HEK293 (cell line): ENCODE measurements at regions not wholly inside any gene's neighbourhood (a gene's known extent, or its start where the extent isn't known, plus 50 kb on each side); places are given as distances from the start of the nearest gene placed in this dataset.

Experiments used
- CTCF ChIA-PET: fragments of 350-600 bp; formaldehyde crosslinking; extraction: SDS; loops from one replicate; lab custom pipeline; 2021; ENCODE audit warnings: antibody characterized with exemption; lab: Yijun Ruan, JAX
- POLR2A ChIA-PET: fragments of 300-600 bp; formaldehyde crosslinking; extraction: SDS; loops from one replicate; lab custom pipeline; 2020; ENCODE audit warnings: antibody characterized with exemption, inconsistent platforms; lab: Yijun Ruan, JAX
- H3K27ac ChIP-seq: fragments of 200-500 bp; sonication (Bioruptor generic); 2 replicates; pipeline ENCODE4 v1.5.1; 2014; ENCODE audit warnings: low read depth, low read length, control low read depth, inconsistent platforms; ENCODE audit errors: extremely low read depth
- H3K36me3 ChIP-seq, 2 experiments: fragments of 200-500 bp in 1 of 2; sonication (Bioruptor generic) in 1 of 2; 1 replicate in 1 of 2; 2 replicates in 1 of 2; pipeline ENCODE4 v1.5.1; 2014 to 2017; ENCODE audit warnings: inconsistent platforms in 2 of 2, low read length in 2 of 2; ENCODE audit not compliant: control insufficient read depth in 2 of 2, insufficient read depth in 1 of 2
- H3K4me1 ChIP-seq: fragments of 200-500 bp; sonication (Bioruptor generic); 2 replicates; pipeline ENCODE4 v1.5.1; 2014; ENCODE audit warnings: mild to moderate bottlenecking, low read length, inconsistent platforms; ENCODE audit not compliant: control insufficient read depth, insufficient read depth
- H3K4me3 ChIP-seq: 2 replicates; pipeline ENCODE4 v1.5.1; 2011; ENCODE audit warnings: low read depth, mild to moderate bottlenecking, control low read depth, low read length, moderate library complexity
- H3K9me3 ChIP-seq: fragments of 200-500 bp; sonication (Bioruptor generic); 2 replicates; pipeline ENCODE4 v1.5.1; 2014; ENCODE audit warnings: low read depth, low read length, inconsistent platforms; ENCODE audit not compliant: control insufficient read depth, insufficient read depth
- HOXC10 ChIP-seq: sonication (generic); formaldehyde crosslinking; IDR thresholded peaks from 2 replicates; pipeline ENCODE4 v1.8.1; 2023; ENCODE audit warnings: mild to moderate bottlenecking, missing genetic modification reagents
- IKZF3 ChIP-seq: fragments of 450-650 bp; IDR thresholded peaks from 2 replicates; pipeline ENCODE4 v1.5.0; 2018; ENCODE audit warnings: missing biosample characterization, mild to moderate bottlenecking, missing genetic modification characterization, moderate library complexity
- KLF17 ChIP-seq: fragments of 450-650 bp; formaldehyde crosslinking; IDR thresholded peaks from 2 replicates; pipeline ENCODE4 v1.5.1; 2016; ENCODE audit warnings: missing biosample characterization, missing genetic modification characterization
- KLF8 ChIP-seq: fragments of 450-650 bp; formaldehyde crosslinking; IDR thresholded peaks from 2 replicates; pipeline ENCODE4 v1.5.1; 2016; ENCODE audit warnings: missing biosample characterization, missing genetic modification characterization
- KLF9 ChIP-seq: fragments of 450-650 bp; formaldehyde crosslinking; IDR thresholded peaks from 2 replicates; pipeline ENCODE4 v1.5.1; 2016; ENCODE audit warnings: missing biosample characterization, missing genetic modification characterization, low read depth
- MYNN ChIP-seq: fragments of 450-650 bp; formaldehyde crosslinking; IDR thresholded peaks from 2 replicates; pipeline ENCODE4 v1.5.1; 2016; ENCODE audit warnings: missing biosample characterization, missing genetic modification characterization, borderline replicate concordance
- TCF7L2 ChIP-seq: IDR thresholded peaks from 2 replicates; pipeline ENCODE4 v1.6.1; 2011; ENCODE audit warnings: low read depth, mild to moderate bottlenecking, inconsistent platforms, low read length, moderate library complexity, borderline replicate concordance
- ZBTB17 ChIP-seq: fragments of 450-650 bp; formaldehyde crosslinking; IDR thresholded peaks from 2 replicates; pipeline ENCODE4 v1.5.1; 2016; ENCODE audit warnings: missing biosample characterization, missing genetic modification characterization
- ZEB2 ChIP-seq: fragments of 450-650 bp; formaldehyde crosslinking; IDR thresholded peaks from 2 replicates; pipeline ENCODE4 v1.5.1; 2016; ENCODE audit warnings: missing biosample characterization, missing genetic modification characterization
- ZFP69B ChIP-seq: fragments of 450-650 bp; formaldehyde crosslinking; IDR thresholded peaks from 2 replicates; pipeline ENCODE4 v1.5.1; 2016; ENCODE audit warnings: missing biosample characterization, missing genetic modification characterization
- ZNF10 ChIP-seq: fragments of 450-650 bp; formaldehyde crosslinking; IDR thresholded peaks from 2 replicates; pipeline ENCODE4 v1.5.1; 2017; ENCODE audit warnings: missing biosample characterization, missing genetic modification characterization
- ZNF138 ChIP-seq: fragments of 450-650 bp; formaldehyde crosslinking; IDR thresholded peaks from 2 replicates; pipeline ENCODE4 v1.5.1; 2016; ENCODE audit warnings: missing biosample characterization, missing genetic modification characterization, borderline replicate concordance
- ZNF175 ChIP-seq: fragments of 450-650 bp; formaldehyde crosslinking; IDR thresholded peaks from 2 replicates; pipeline ENCODE4 v1.5.1; 2016; ENCODE audit warnings: missing biosample characterization, missing genetic modification characterization
- ZNF19 ChIP-seq: fragments of 450-650 bp; formaldehyde crosslinking; IDR thresholded peaks from 2 replicates; pipeline ENCODE4; 2016; ENCODE audit warnings: missing biosample characterization, missing genetic modification characterization, low read depth
- ZNF2 ChIP-seq: fragments of 450-650 bp; formaldehyde crosslinking; IDR thresholded peaks from 2 replicates; pipeline ENCODE4 v1.5.1; 2016; ENCODE audit warnings: missing biosample characterization, missing genetic modification characterization
- ZNF211 ChIP-seq: fragments of 450-650 bp; formaldehyde crosslinking; IDR thresholded peaks from 2 replicates; pipeline ENCODE4 v1.5.1; 2016; ENCODE audit warnings: low read depth, missing biosample characterization, missing genetic modification characterization
- ZNF24 ChIP-seq: fragments of 450-650 bp; formaldehyde crosslinking; IDR thresholded peaks from 2 replicates; pipeline ENCODE4 v1.5.1; 2016; ENCODE audit warnings: missing biosample characterization, missing genetic modification characterization
- ZNF37A ChIP-seq: fragments of 450-650 bp; IDR thresholded peaks from 2 replicates; pipeline ENCODE4 v1.5.1; 2018; ENCODE audit warnings: missing biosample characterization, missing genetic modification characterization
- ZNF423 ChIP-seq: fragments of 450-650 bp; formaldehyde crosslinking; IDR thresholded peaks from 2 replicates; pipeline ENCODE4 v1.5.1; 2016; ENCODE audit warnings: missing biosample characterization, missing genetic modification characterization
- ZNF426 ChIP-seq: fragments of 450-650 bp; formaldehyde crosslinking; IDR thresholded peaks from 2 replicates; pipeline ENCODE4 v1.5.1; 2017; ENCODE audit warnings: missing biosample characterization, missing genetic modification characterization, mild to moderate bottlenecking, inconsistent platforms, moderate library complexity
- ZNF513 ChIP-seq: fragments of 450-650 bp; IDR thresholded peaks from 2 replicates; pipeline ENCODE4 v1.5.1; 2018; ENCODE audit warnings: missing biosample characterization, missing genetic modification characterization
- ZNF514 ChIP-seq: fragments of 450-650 bp; formaldehyde crosslinking; IDR thresholded peaks from 2 replicates; pipeline ENCODE4 v1.5.1; 2016; ENCODE audit warnings: missing biosample characterization, missing genetic modification characterization
- ZNF792 ChIP-seq: fragments of 450-650 bp; formaldehyde crosslinking; IDR thresholded peaks from 2 replicates; pipeline ENCODE4 v1.5.1; 2016; ENCODE audit warnings: missing biosample characterization, missing genetic modification characterization
- ZXDB ChIP-seq: fragments of 450-650 bp; formaldehyde crosslinking; IDR thresholded peaks from 2 replicates; pipeline ENCODE4 v1.5.1; 2016; ENCODE audit warnings: missing biosample characterization, missing genetic modification characterization
- TF ChIP-seq, protein P1 (sequence below): fragments of 450-650 bp; formaldehyde crosslinking; IDR thresholded peaks from 2 replicates; pipeline ENCODE4 v1.5.1; 2017; ENCODE audit warnings: missing biosample characterization, missing genetic modification characterization

DNA sequence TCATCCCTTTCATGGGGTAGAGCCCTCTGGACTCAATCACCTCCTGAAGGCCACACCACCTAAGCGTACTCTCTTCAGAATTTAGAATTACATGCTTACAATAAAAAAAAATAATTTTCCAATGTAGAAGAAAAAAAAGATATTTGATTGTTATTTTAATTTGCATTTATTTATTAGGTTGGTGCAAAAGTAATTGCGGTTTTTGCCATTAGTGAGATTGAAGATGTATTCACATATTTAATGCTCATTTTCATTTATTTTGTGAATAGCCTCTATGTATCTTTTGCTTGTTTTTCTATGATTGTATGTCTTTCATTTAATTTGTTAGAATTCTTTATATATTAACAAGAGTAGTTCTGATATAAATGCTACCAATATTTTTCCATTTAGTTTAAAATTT is 220.5 kb downstream of the RND3 start:
- Histone ChIP-seq H3K27ac (no peak overlapping the region), H3K4me3 (no peak overlapping the region), H3K36me3 (no peaks in the 10 kb centered on the region), H3K4me1 (no peaks in the 10 kb centered on the region), H3K9me3 (no peaks in the 10 kb centered on the region)
- no peak for TF ChIP-seq HOXC10 (CRISPR knock-in tag)
- no peak for TF ChIP-seq ZNF19 (tag by site-specific recombination)
- POLR2A ChIA-PET, result no interaction called here
- CTCF ChIA-PET, result no interaction called here

DNA sequence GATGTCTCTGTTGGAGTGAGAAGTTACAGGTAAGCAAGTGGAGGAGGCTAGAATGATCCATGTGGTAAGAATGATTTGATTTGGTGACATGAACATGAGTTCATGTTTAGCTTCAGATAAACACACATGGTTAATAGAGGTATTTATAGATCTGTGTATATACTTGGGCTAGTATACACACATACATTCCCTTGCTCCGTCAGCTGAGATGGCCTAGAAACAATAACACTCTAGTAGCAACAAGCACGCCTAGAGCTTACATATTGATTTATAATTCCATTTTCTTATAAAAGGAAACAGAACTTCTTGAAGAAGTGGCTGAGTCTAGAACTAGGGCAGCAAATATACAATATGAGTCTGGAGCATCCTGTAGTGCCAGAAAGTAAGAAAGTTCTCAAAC is 223.0 kb downstream of the RND3 start:
- Histone ChIP-seq H3K36me3 (no peaks in the 10 kb centered on the region), H3K4me1 (no peaks in the 10 kb centered on the region), H3K9me3 (no peaks in the 10 kb centered on the region), H3K27ac (no peak overlapping the region), H3K4me3 (no peak overlapping the region)
- CTCF ChIA-PET, result no interaction called here
- TF ChIP-seq ZNF514 (tag by site-specific recombination), result no peak
- no peak for TF ChIP-seq ZXDB
- no peak for TF ChIP-seq ZEB2 (tag by site-specific recombination)
- TF ChIP-seq KLF9, result no peak
- no peak for TF ChIP-seq ZNF2 (tag by site-specific recombination)
- no peak for TF ChIP-seq ZFP69B
- no peak for TF ChIP-seq ZNF423
- no peak for TF ChIP-seq ZBTB17 (tag by site-specific recombination)
- TF ChIP-seq ZNF426 (tag by site-specific recombination), result no peak
- POLR2A ChIA-PET, result no interaction called here

- no peak overlapping the region for H3K27ac ChIP-seq
- CTCF ChIA-PET, result no interaction called here
- no peaks in the 10 kb centered on the region for H3K4me1 ChIP-seq
- H3K36me3 ChIP-seq, result no peaks in the 10 kb centered on the region
- no peaks in the 10 kb centered on the region for H3K9me3 ChIP-seq
- H3K4me3 ChIP-seq, result no peak overlapping the region
- POLR2A ChIA-PET, result no interaction called here
- TF ChIP-seq HOXC10 (CRISPR knock-in tag) (no peak), KLF17 (no peak), ZNF211 (tag by site-specific recombination) (no peak), ZNF37A (tag by site-specific recombination) (no peak), ZNF138 (tag by site-specific recombination) (no peak), ZNF792 (tag by site-specific recombination) (no peak), TCF7L2 (no peak), ZNF513 (tag by site-specific recombination) (no peak), ZNF175 (tag by site-specific recombination) (no peak), ZNF10 (tag by site-specific recombination) (no peak), MYNN (tag by site-specific recombination) (no peak), KLF8 (tag by site-specific recombination) (no peak), ZNF24 (no peak), IKZF3 (no peak)
- TF ChIP-seq, protein P1, sequence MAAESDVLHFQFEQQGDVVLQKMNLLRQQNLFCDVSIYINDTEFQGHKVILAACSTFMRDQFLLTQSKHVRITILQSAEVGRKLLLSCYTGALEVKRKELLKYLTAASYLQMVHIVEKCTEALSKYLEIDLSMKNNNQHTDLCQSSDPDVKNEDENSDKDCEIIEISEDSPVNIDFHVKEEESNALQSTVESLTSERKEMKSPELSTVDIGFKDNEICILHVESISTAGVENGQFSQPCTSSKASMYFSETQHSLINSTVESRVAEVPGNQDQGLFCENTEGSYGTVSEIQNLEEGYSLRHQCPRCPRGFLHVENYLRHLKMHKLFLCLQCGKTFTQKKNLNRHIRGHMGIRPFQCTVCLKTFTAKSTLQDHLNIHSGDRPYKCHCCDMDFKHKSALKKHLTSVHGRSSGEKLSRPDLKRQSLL (tag by site-specific recombination), result no peak
These were observed 225.8 kb downstream of the RND3 start for GRCh38 chr2:150261691-150262090.
